ENCODE measurements at regions not wholly inside any gene's neighbourhood (a gene's known extent, or its start where the extent isn't known, plus 50 kb on each side); places are given as distances from the start of the nearest gene placed in this dataset.

- Histone ChIP-seq H3K27me3 (ENCODE audit: control insufficient read depth, insufficient read depth, low read length) (no peaks in the 10 kb centered on the region), H3K79me1 (ENCODE audit: low read depth in 1 of 2, low read length in 2 of 2) (no peaks in the 10 kb centered on the region), H3K4me2 (ENCODE audit: low read depth, low read length) (no peak overlapping the region), H3K9me3 (ENCODE audit: control insufficient read depth, insufficient read depth, low read length) (peaks cover 5% of the 10 kb centered on the region; the same call in 1 of the 2 replicates), H3K4me1 (ENCODE audit: control insufficient read depth, insufficient read depth, low read length) (no peaks in the 10 kb centered on the region), H3K27ac (ENCODE audit: insufficient read depth, low read length) (no peak overlapping the region), H2BK15ac (ENCODE audit: low read depth, low read length) (no peak overlapping the region), H3K14ac (replicated peaks; ENCODE audit: low read depth, low read length) (no peak overlapping the region), H3K4me3 (ENCODE audit: insufficient read depth, low read depth, low read length) (no peak overlapping the region), H2BK120ac (ENCODE audit: low read depth, low read length) (no peak overlapping the region), H2AK9ac (replicated peaks; ENCODE audit: low read depth, low read length, poor library complexity) (no peak overlapping the region), H3K56ac (ENCODE audit: extremely low read depth, insufficient read depth, low read length) (no peak overlapping the region), H3K9me1 (ENCODE audit: insufficient read depth, low read length) (no peaks in the 10 kb centered on the region), H2AK5ac (ENCODE audit: low read depth, low read length) (no peak overlapping the region), H4K20me1 (ENCODE audit: insufficient read depth, low read length) (no peaks in the 10 kb centered on the region), H3K23ac (ENCODE audit: low read depth, low read length) (no peak overlapping the region), H2BK20ac (ENCODE audit: low read depth, low read length) (no peak overlapping the region), H3K18ac (ENCODE audit: low read depth, low read length) (no peak overlapping the region), H3K36me3 (ENCODE audit: control insufficient read depth, insufficient read depth, low read length) (no peaks in the 10 kb centered on the region), H4K8ac (ENCODE audit: low read depth in 2 of 2, low read length in 2 of 2) (no peak overlapping the region), H4K91ac (ENCODE audit: insufficient read depth, low read depth, low read length) (no peak overlapping the region), H3K9ac (ENCODE audit: low read depth, low read length) (no peak overlapping the region), H2AFZ (replicated peaks; ENCODE audit: low read length, poor library complexity) (no peak overlapping the region), H3K4ac (ENCODE audit: low read depth, low read length) (no peak overlapping the region), H4K5ac (ENCODE audit: low read depth, low read length) (no peak overlapping the region), H2BK5ac (ENCODE audit: low read depth, low read length, poor library complexity, severe bottlenecking) (no peak overlapping the region)
- ATAC-seq (ENCODE audit: low read depth) (no peak), DNase-seq (no peak)
- ChIA-PET CTCF (no interaction called here), POLR2A (ENCODE audit: unreplicated experiment) (no interaction called here)
- intact Hi-C loops (cut with micrococcal nuclease): no loop called here
- dilution Hi-C loops (cut with HindIII; ENCODE audit: low sequenced_read_pairs, unreplicated experiment): no loop called here
- no TSS peak for BruUV-seq (replicated peaks)
- in situ Hi-C loops (cut with MboI; ENCODE audit: low sequenced_read_pairs): no loop called here
- no peak for TF ChIP-seq NFE2L2 (IDR thresholded peaks at IDR 0.05; ENCODE audit: low read depth, low read length)
- TF ChIP-seq BHLHE40 (IDR thresholded peaks at IDR 0.05; ENCODE audit: low read depth, low read length): no peak
- no peak for TF ChIP-seq CTCF (conservative IDR thresholded peaks at IDR 0.05; ENCODE audit: low read depth, low read length)
- no peak for TF ChIP-seq CEBPB (IDR thresholded peaks at IDR 0.05; ENCODE audit: low read depth, low read length)
- TF ChIP-seq CHD1 (IDR thresholded peaks at IDR 0.05; ENCODE audit: low read depth, low read length): no peak
- no peak for TF ChIP-seq RCOR1 (IDR thresholded peaks at IDR 0.05; ENCODE audit: insufficient replicate concordance, low read length)
- TF ChIP-seq RAD21 (IDR thresholded peaks at IDR 0.05; ENCODE audit: low read length): no peak
- TF ChIP-seq POLR2A (IDR thresholded peaks at IDR 0.05; ENCODE audit: low read depth, low read length): no peak
- TF ChIP-seq FOS (IDR thresholded peaks at IDR 0.05; ENCODE audit: low read depth, low read length): no peak
- TF ChIP-seq MXI1 (IDR thresholded peaks at IDR 0.05; ENCODE audit: borderline replicate concordance, low read depth, low read length): no peak
- no peak for TF ChIP-seq MAFK (IDR thresholded peaks at IDR 0.05; ENCODE audit: low read depth, low read length)
- TF ChIP-seq ELK1 (IDR thresholded peaks at IDR 0.05; ENCODE audit: borderline replicate concordance, low read depth, low read length): no peak
- no peak for TF ChIP-seq USF2 (IDR thresholded peaks at IDR 0.05; ENCODE audit: low read depth, low read length)
- TF ChIP-seq MAZ (IDR thresholded peaks at IDR 0.05; ENCODE audit: borderline replicate concordance, low read depth, low read length): no peak
- TF ChIP-seq RFX5 (IDR thresholded peaks at IDR 0.05; ENCODE audit: low read depth, low read length): no peak
- no peak for TF ChIP-seq SMC3 (IDR thresholded peaks at IDR 0.05; ENCODE audit: low read depth, low read length)
Observed at GRCh38 chr14:43285575-43285974, 1221.5 kb downstream of the FSCB start.
